HepG2 (cell line): ENCODE measurements at regions not wholly inside any gene's neighbourhood (a gene's known extent, or its start where the extent isn't known, plus 50 kb on each side); places are given as distances from the start of the nearest gene placed in this dataset.

Source experiments
- CBFB ChIP-seq: sonication (generic); formaldehyde crosslinking; IDR thresholded peaks from 2 replicates; pipeline ENCODE4 v1.4.0; 2020; ENCODE audit warnings: missing genetic modification reagents
- CEBPZ ChIP-seq: IDR thresholded peaks from 2 replicates; pipeline ENCODE4 v1.6.1; 2012; ENCODE audit warnings: low read length, improper control_type of control experiment
- CTCF ChIP-seq: sonication (generic); formaldehyde crosslinking; IDR thresholded peaks from 2 replicates; pipeline ENCODE4 v1.5.0; 2020; ENCODE audit warnings: mild to moderate bottlenecking, missing genetic modification reagents, moderate library complexity
- JUND ChIP-seq: sonication (generic); formaldehyde crosslinking; IDR thresholded peaks from 2 replicates; pipeline ENCODE4 v1.8.0; 2022; ENCODE audit warnings: mild to moderate bottlenecking, missing genetic modification reagents
- NKX3-1 ChIP-seq: sonication (generic); formaldehyde crosslinking; IDR thresholded peaks from 2 replicates; pipeline ENCODE4 v1.5.0; 2020; ENCODE audit warnings: missing genetic modification reagents
- PREB ChIP-seq: sonication (generic); formaldehyde crosslinking; IDR thresholded peaks from 2 replicates; pipeline ENCODE4 v1.4.0; 2020; ENCODE audit warnings: missing genetic modification reagents
- RNF2 ChIP-seq: fragments of 450-650 bp; conservative IDR thresholded peaks from 2 replicates; pipeline ENCODE4 v1.6.1; 2016; ENCODE audit warnings: low read depth
- SP1 ChIP-seq, 2 experiments: fragments of 450-650 bp in 1 of 2; sonication (generic) in 1 of 2; formaldehyde crosslinking in 1 of 2; IDR thresholded peaks; 2 replicates each; pipeline versions ENCODE4 v1.4.0 to v1.6.1; 2016 to 2020; ENCODE audit warnings: missing genetic modification reagents in 1 of 2
- ZNF3 ChIP-seq: IDR thresholded peaks from 2 replicates; pipeline ENCODE4 v1.7.0; 2017; ENCODE audit warnings: inconsistent platforms

GRCh38 chr3:23644676-23645075 lies 161.1 kb upstream of the UBE2E1 start:
- TF ChIP-seq CEBPZ (no peak), RNF2 (no peak), ZNF3 (CRISPR knock-in tag) (no peak), CBFB (CRISPR knock-in tag) (no peak), NKX3-1 (CRISPR knock-in tag) (no peak), JUND (CRISPR knock-in tag) (no peak), SP1 (IDR thresholded peaks at IDR 0.05) (no peak), SP1 (CRISPR knock-in tag; IDR thresholded peaks at IDR 0.05) (no peak), PREB (CRISPR knock-in tag) (no peak), CTCF (CRISPR knock-in tag) (no peak)
